ENCODE measurements at regions not wholly inside any gene's neighbourhood (a gene's known extent, or its start where the extent isn't known, plus 50 kb on each side); places are given as distances from the start of the nearest gene placed in this dataset.

- TF ChIP-seq CTCF (conservative IDR thresholded peaks at IDR 0.05; ENCODE audit: low read depth, low read length) (no peak), EZH2 (IDR thresholded peaks at IDR 0.05; ENCODE audit: borderline replicate concordance, low read depth, low read length, poor library complexity, severe bottlenecking) (no peak)
Measured at GRCh38 chr6:144343701-144344428, 58.7 kb downstream of the UTRN start.
